ENCODE measurements at regions not wholly inside any gene's neighbourhood (a gene's known extent, or its start where the extent isn't known, plus 50 kb on each side); places are given as distances from the start of the nearest gene placed in this dataset.

DNA sequence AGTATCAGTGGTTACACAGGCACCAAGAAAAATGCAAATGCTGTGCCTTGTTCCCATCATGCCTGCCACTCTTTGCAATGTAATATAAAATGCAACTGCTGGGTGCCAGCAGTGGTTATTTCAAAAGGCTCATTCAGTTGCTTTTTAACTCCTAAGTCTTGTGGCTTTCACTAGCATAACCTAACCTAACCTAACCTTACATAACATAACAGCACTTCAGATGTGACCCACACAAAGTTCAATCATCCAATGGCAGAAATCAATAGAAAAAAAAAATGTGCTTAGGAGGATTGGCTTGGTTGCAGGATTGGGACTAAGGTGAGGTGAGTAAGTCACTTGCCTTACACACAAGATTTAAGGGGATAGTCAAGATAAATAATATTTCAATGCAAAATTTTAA lies 60.2 kb upstream of the VMA21 start:
- Histone ChIP-seq H2AFZ (ENCODE audit: low read depth, low read length) (no peak overlapping the region), H3K27ac (ENCODE audit: low read depth, low read length) (no peak overlapping the region), H3K4me2 (ENCODE audit: low read length) (no peak overlapping the region), H3K4me1 (ENCODE audit: insufficient read depth, low read length) (no peaks in the 10 kb centered on the region), H3K36me3 (ENCODE audit: insufficient read depth, low read length) (no peaks in the 10 kb centered on the region), H4K20me1 (ENCODE audit: insufficient read depth, low read length) (no peaks in the 10 kb centered on the region), H3K4me3 (ENCODE audit: insufficient read depth, low read depth, low read length) (no peak overlapping the region), H3K79me2 (ENCODE audit: insufficient read depth, low read length) (no peaks in the 10 kb centered on the region), H3K9me3 (ENCODE audit: insufficient read depth, low read depth, low read length) (no peaks in the 10 kb centered on the region), H3K9ac (ENCODE audit: low read length) (no peak overlapping the region), H3K27me3 (ENCODE audit: insufficient read depth, low read length) (no peaks in the 10 kb centered on the region)
- H3K27me3 Mint-ChIP-seq (ENCODE audit: low read depth, unreplicated experiment), result no peaks in the 10 kb centered on the region
- no peak overlapping the region for H3K27ac Mint-ChIP-seq (ENCODE audit: unreplicated experiment)
- DNase-seq (ENCODE audit: low read depth), result no peak
- no peaks in the 10 kb centered on the region for H3K36me3 Mint-ChIP-seq (ENCODE audit: low read depth, unreplicated experiment)
- H3K4me3 Mint-ChIP-seq (ENCODE audit: unreplicated experiment), result no peak overlapping the region
- no peaks in the 10 kb centered on the region for H3K4me1 Mint-ChIP-seq (ENCODE audit: low read depth, unreplicated experiment)
- TF ChIP-seq, protein P1, sequence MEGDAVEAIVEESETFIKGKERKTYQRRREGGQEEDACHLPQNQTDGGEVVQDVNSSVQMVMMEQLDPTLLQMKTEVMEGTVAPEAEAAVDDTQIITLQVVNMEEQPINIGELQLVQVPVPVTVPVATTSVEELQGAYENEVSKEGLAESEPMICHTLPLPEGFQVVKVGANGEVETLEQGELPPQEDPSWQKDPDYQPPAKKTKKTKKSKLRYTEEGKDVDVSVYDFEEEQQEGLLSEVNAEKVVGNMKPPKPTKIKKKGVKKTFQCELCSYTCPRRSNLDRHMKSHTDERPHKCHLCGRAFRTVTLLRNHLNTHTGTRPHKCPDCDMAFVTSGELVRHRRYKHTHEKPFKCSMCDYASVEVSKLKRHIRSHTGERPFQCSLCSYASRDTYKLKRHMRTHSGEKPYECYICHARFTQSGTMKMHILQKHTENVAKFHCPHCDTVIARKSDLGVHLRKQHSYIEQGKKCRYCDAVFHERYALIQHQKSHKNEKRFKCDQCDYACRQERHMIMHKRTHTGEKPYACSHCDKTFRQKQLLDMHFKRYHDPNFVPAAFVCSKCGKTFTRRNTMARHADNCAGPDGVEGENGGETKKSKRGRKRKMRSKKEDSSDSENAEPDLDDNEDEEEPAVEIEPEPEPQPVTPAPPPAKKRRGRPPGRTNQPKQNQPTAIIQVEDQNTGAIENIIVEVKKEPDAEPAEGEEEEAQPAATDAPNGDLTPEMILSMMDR (IDR thresholded peaks at IDR 0.05; ENCODE audit: insufficient read depth, low read depth, low read length), result no peak
- TF ChIP-seq EZH2 (IDR thresholded peaks at IDR 0.05; ENCODE audit: insufficient read depth, low read length), result no peak
- FAIRE-seq, result peak; percentile 37
- H3K9me3 Mint-ChIP-seq (ENCODE audit: unreplicated experiment), result no peaks in the 10 kb centered on the region

DNA sequence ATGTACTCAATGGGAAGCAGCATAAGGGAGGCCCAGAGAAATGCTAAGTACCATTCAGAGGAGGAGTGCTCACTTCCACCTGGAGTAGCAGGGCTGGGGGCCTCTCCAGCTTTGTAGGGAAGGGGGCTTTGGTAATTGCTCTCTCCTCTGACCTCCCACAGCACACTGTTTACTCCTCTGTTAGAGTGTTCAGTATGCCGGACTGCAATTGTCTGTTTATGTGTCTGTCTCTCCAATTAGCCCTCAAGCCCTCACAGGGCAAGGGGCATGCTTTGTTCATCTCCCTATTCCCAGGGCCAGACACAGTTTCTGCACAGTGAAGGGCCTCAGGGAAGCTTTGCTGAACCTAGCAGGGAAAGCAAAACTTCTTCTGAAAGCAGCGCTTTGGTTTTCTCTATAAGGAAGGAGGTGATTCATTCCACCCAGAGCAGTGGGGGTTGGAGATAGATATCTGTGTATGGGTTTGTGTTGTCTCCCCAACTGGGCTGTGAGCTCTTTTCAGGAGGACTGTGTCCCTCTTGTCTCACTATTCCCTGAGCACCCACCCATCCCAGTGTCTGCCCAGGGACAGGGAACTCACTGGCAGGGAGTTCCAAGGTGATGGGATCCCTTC lies 50.0 kb upstream of the VMA21 start:
- H2AFZ ChIP-seq (ENCODE audit: low read depth, low read length), result no peak overlapping the region
- H3K79me2 ChIP-seq (ENCODE audit: insufficient read depth, low read length), result no peaks in the 10 kb centered on the region
- H3K36me3 ChIP-seq (ENCODE audit: insufficient read depth, low read length), result no peaks in the 10 kb centered on the region
- no peak for DNase-seq (ENCODE audit: low read depth)
- no peaks in the 10 kb centered on the region for H3K36me3 Mint-ChIP-seq (ENCODE audit: low read depth, unreplicated experiment)
- no peaks in the 10 kb centered on the region for H3K9me3 ChIP-seq (ENCODE audit: insufficient read depth, low read depth, low read length)
- peak overlapping the region; percentile 72 for H3K27ac Mint-ChIP-seq (ENCODE audit: unreplicated experiment)
- H3K27ac ChIP-seq (ENCODE audit: low read depth, low read length), result no peak overlapping the region
- peaks cover 5% of the 10 kb centered on the region for H3K27me3 Mint-ChIP-seq (ENCODE audit: low read depth, unreplicated experiment)
- no peak overlapping the region for H3K9ac ChIP-seq (ENCODE audit: low read length)
- H3K4me3 ChIP-seq (ENCODE audit: insufficient read depth, low read depth, low read length), result no peak overlapping the region
- H3K27me3 ChIP-seq (ENCODE audit: insufficient read depth, low read length), result no peaks in the 10 kb centered on the region
- no peak overlapping the region for H3K4me3 Mint-ChIP-seq (ENCODE audit: unreplicated experiment)
- no peaks in the 10 kb centered on the region for H4K20me1 ChIP-seq (ENCODE audit: insufficient read depth, low read length)
- FAIRE-seq, result peak; percentile 13
- no peaks in the 10 kb centered on the region for H3K4me1 ChIP-seq (ENCODE audit: insufficient read depth, low read length)
- TF ChIP-seq, protein P1 (IDR thresholded peaks at IDR 0.05; ENCODE audit: insufficient read depth, low read depth, low read length), result no peak
- TF ChIP-seq EZH2 (IDR thresholded peaks at IDR 0.05; ENCODE audit: insufficient read depth, low read length), result no peak
- no peak overlapping the region for H3K4me2 ChIP-seq (ENCODE audit: low read length)
- H3K4me1 Mint-ChIP-seq (ENCODE audit: low read depth, unreplicated experiment), result peaks cover 9% of the 10 kb centered on the region
- H3K9me3 Mint-ChIP-seq (ENCODE audit: unreplicated experiment), result peaks cover 2% of the 10 kb centered on the region
